ENCODE measurements at regions not wholly inside any gene's neighbourhood (a gene's known extent, or its start where the extent isn't known, plus 50 kb on each side); places are given as distances from the start of the nearest gene placed in this dataset.

DNA sequence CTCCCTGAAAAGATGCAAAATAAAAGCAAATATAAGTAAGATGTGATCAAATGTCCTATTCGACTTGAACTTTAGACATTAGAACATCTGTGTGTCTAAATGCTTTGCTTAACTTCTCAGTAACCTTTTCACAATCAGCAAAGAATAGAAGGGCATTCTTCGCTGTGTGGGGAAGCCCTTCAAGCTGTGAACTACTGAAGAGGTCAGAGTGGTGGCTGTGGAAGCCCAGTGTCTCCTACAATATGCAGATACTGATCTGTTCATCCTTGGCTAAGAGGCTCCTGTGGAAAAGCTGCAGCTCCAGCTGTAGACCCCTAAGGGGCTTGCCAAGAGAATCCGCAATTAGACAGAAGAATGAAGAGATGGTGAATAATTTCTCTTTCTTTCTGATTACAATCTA is 400.3 kb upstream of the SASH1 start:
- no peak for TF ChIP-seq CTCF (IDR thresholded peaks at IDR 0.05; ENCODE audit: borderline replicate concordance, extremely low read depth, low read length, poor library complexity, severe bottlenecking)
- no peak for TF ChIP-seq EZH2 (IDR thresholded peaks at IDR 0.05; ENCODE audit: borderline replicate concordance, low read depth, low read length, severe bottlenecking)
- H4K20me1 ChIP-seq (ENCODE audit: insufficient read depth, low read length), result no peaks in the 10 kb centered on the region

GRCh38 chr6:147944122-147944521 is 398.5 kb upstream of the SASH1 start:
- Histone ChIP-seq H3K27ac (ENCODE audit: low read length) (no peak overlapping the region), H2AFZ (ENCODE audit: low read depth, low read length) (no peak overlapping the region), H3K9me3 (ENCODE audit: insufficient read depth, low read length, severe bottlenecking) (no peaks in the 10 kb centered on the region), H3K27me3 (ENCODE audit: insufficient read depth, low read length, poor library complexity) (no peaks in the 10 kb centered on the region), H3K9ac (ENCODE audit: low read depth, low read length) (no peak overlapping the region), H3K4me2 (ENCODE audit: insufficient read depth, low read length) (no peak overlapping the region), H3K36me3 (ENCODE audit: insufficient read depth, low read length) (no peaks in the 10 kb centered on the region), H3K4me1 (ENCODE audit: insufficient read depth, low read length) (no peaks in the 10 kb centered on the region), H4K20me1 (ENCODE audit: insufficient read depth, low read length) (no peaks in the 10 kb centered on the region), H3K4me3 (ENCODE audit: low read depth in 1 of 2, low read length in 2 of 2) (no peak overlapping the region), H3K79me2 (ENCODE audit: insufficient read depth, low read length) (no peaks in the 10 kb centered on the region)
- ATAC-seq (ENCODE audit: insufficient read depth, low read depth) (no peak), DNase-seq (no peak)
- TF ChIP-seq CTCF (IDR thresholded peaks at IDR 0.05; ENCODE audit: borderline replicate concordance, extremely low read depth, low read length, poor library complexity, severe bottlenecking), result no peak
- no peak for TF ChIP-seq EZH2 (IDR thresholded peaks at IDR 0.05; ENCODE audit: borderline replicate concordance, low read depth, low read length, severe bottlenecking)

More for the DNA sequence above, 400.3 kb upstream of the SASH1 start:
- DNase-seq (no peak), ATAC-seq (ENCODE audit: insufficient read depth, low read depth) (no peak)
- no peaks in the 10 kb centered on the region for H3K79me2 ChIP-seq (ENCODE audit: insufficient read depth, low read length)
- no peaks in the 10 kb centered on the region for H3K27me3 ChIP-seq (ENCODE audit: insufficient read depth, low read length, poor library complexity)
- no peak overlapping the region for H2AFZ ChIP-seq (ENCODE audit: low read depth, low read length)
- H3K4me3 ChIP-seq (ENCODE audit: low read depth in 1 of 2, low read length in 2 of 2), result no peak overlapping the region
- no peak overlapping the region for H3K9ac ChIP-seq (ENCODE audit: low read depth, low read length)
- H3K4me2 ChIP-seq (ENCODE audit: insufficient read depth, low read length), result no peak overlapping the region
- no peaks in the 10 kb centered on the region for H3K36me3 ChIP-seq (ENCODE audit: insufficient read depth, low read length)
- no peaks in the 10 kb centered on the region for H3K9me3 ChIP-seq (ENCODE audit: insufficient read depth, low read length, severe bottlenecking)
- no peaks in the 10 kb centered on the region for H3K4me1 ChIP-seq (ENCODE audit: insufficient read depth, low read length)
- no peak overlapping the region for H3K27ac ChIP-seq (ENCODE audit: low read length)

- ATAC-seq (ENCODE audit: insufficient read depth, low read depth) (no peak), DNase-seq (no peak)
- H3K9ac ChIP-seq (ENCODE audit: low read depth, low read length), result no peak overlapping the region
- no peak overlapping the region for H3K4me2 ChIP-seq (ENCODE audit: insufficient read depth, low read length)
- no peaks in the 10 kb centered on the region for H4K20me1 ChIP-seq (ENCODE audit: insufficient read depth, low read length)
- no peak overlapping the region for H2AFZ ChIP-seq (ENCODE audit: low read depth, low read length)
- no peak overlapping the region for H3K4me3 ChIP-seq (ENCODE audit: low read depth in 1 of 2, low read length in 2 of 2)
- H3K4me1 ChIP-seq (ENCODE audit: insufficient read depth, low read length), result no peaks in the 10 kb centered on the region
- H3K27ac ChIP-seq (ENCODE audit: low read length), result no peak overlapping the region
- H3K9me3 ChIP-seq (ENCODE audit: insufficient read depth, low read length, severe bottlenecking), result no peaks in the 10 kb centered on the region
- H3K36me3 ChIP-seq (ENCODE audit: insufficient read depth, low read length), result no peaks in the 10 kb centered on the region
- TF ChIP-seq CTCF (IDR thresholded peaks at IDR 0.05; ENCODE audit: borderline replicate concordance, extremely low read depth, low read length, poor library complexity, severe bottlenecking), result no peak
- no peak for TF ChIP-seq EZH2 (IDR thresholded peaks at IDR 0.05; ENCODE audit: borderline replicate concordance, low read depth, low read length, severe bottlenecking)
- no peaks in the 10 kb centered on the region for H3K79me2 ChIP-seq (ENCODE audit: insufficient read depth, low read length)
- H3K27me3 ChIP-seq (ENCODE audit: insufficient read depth, low read length, poor library complexity), result peaks cover 6% of the 10 kb centered on the region
Observed at GRCh38 chr6:147947521-147947920, 395.1 kb upstream of the SASH1 start.
